ENCODE measurements at regions not wholly inside any gene's neighbourhood (a gene's known extent, or its start where the extent isn't known, plus 50 kb on each side); places are given as distances from the start of the nearest gene placed in this dataset.
A peak's percentile ranks its signal among the peaks of the same experiment; 100 is the strongest.
"Not testable (repeated sequence)": the region's sequence is repeated elsewhere in the genome, so short reads cannot be mapped to it uniquely, and the experiment has no call there.

DNA sequence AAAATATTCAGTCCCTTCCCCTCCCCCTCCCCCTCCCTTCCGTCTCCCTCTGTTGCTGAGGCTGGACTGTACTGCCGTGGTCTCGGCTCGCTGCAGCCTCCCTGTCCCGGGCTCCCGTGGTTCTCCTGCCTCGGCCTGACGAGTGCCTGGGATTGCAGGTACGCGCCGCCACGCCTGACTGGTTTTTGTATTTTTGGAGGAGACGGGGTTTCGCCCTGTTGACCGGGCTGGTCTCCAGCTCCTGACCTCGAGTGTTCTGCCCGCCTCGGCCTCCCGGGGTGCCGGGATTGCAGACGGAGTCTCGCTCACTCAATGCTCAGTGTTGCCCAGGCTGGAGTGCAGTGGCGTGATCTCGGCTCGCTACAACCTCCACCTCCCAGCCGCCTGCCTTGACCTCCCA, 135.5 kb upstream of the PROKR2 start:
- DNase-seq: not testable (repeated sequence)

DNA sequence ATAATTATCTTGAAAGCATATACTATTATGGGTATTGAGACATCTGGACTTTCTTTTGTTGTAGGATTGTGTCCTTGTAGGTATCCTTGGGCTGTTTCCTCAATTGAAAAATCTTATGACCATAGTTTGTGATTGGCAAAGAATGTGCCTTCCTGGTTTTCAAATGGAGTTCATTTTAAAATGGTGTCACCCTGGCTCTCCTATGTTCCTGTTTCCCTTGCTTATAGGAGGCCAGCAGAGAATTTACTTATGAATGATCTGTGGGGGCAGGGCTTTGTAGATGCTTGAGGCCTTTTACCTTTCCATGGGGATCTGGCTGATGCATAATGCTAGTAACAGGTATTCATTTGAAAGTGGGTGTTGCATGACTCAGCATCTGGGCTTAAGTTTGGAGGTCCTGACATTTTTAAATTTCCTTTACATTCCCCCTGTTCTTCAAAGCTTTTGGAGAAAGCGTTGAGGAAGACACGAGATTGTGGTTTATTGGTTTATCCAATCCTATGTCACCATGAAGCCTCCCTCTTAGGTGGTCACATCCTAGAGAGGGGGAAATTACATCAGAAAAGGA, 135.0 kb upstream of the PROKR2 start:
- no peak for DNase-seq

DNA sequence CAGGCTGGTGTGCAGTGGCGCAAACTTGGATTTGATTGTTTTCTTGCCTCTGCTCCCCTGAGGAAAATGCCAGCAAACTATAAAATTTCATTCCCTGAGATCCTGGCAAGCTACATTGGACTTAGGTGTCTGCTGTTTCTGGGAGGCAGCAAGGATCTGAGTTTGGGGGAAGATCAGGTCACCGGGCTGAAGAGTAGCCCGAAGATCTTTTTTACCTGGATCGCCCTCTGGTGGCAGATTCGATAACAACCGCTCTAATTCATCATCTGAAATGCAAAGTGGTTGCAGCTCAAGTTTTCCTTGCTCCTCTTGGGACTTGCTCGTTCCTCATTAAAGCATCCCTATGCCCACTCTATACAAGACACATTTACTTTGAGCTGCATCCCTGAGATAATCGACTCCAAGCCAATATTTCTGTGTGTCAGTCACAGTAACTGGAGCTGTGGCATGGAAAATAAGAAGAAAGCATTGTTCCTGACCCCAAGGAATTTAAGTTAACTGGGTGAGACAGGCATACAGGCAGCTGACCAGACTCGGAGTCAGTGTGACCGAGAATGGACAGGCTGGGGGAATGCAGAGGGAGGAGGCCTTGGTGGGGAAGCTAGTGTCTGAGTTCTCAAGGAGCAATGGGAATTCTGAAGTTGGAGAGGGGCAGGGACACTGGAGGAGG, 131.8 kb upstream of the PROKR2 start:
- peak; percentile 5 for DNase-seq

DNA sequence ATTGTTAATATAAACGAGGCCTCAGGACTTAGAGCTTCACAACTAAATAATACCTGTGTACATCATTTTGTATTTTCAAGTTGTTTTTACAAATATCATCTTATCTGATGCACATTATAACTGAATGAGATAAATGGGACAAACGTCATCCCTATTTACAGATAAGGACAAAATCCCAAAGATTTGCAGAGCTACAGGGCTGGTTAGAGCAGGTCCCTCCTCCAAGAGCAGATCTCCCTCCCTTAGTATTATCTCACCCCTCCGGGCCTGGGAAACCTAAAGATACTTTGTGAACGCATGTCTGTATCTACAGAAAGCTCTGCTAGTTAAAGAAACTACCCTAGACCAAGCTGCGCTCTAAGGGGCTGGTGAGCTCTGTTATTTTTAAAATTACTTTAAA, 130.4 kb upstream of the PROKR2 start:
- DNase-seq: no peak

DNA sequence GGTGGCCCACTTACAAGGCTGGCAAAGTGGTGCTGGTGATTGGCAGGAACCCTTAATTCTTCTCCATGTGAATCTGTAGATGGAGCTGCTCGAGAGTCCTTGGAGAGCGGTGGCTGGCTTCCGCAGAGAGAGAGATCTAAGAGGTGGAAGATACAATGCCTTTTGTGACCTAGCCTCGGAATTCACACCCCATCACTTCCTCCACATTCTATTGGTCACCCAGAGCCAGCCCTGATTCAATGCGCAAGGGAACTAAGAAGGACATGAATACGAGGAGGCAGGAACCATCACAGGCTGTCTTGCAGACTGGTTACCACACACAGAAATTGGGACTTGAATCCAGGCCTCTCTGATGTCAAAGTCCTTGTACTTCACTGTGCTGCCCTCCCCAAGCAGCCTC, 128.9 kb upstream of the PROKR2 start:
- DNase-seq: no peak

DNA sequence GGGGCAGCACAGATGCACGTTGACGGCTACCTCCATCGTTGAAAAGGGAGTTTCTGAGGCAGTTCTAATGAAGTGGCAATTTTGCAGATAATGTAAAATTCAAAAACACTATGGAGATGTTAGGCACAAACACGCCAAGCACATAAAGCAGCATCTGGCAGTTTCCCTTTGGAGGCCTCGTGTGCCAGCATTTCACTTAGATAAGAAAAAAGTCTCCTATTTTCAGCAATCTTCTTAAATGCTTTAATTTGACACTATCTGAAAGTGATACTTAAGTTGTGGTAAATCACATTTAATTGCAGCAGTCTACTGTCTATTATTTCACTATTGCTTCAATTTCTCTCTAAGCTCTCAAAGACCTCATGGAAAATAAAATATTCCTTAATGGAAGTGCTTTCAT, 125.3 kb upstream of the PROKR2 start:
- no peak for DNase-seq

DNA sequence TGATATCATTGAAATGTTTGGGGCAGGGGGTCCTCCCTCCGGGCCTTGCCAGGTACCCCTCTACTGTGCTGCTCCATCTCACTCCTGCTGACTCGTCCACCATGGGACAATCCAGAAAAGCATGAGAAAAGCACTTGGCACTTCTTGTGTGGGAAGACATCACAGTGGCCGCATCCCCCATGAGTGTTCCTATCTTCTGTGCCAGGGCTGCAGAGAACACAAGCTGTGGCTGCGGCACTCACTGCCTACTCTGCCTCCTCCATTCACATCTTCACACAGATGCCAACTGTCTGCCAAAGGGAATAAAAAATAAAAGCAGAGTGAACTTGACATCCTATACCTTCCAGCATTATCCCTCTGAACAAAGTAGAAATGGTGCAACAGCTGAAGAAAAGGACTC, 117.4 kb upstream of the PROKR2 start:
- no peak for DNase-seq

DNA sequence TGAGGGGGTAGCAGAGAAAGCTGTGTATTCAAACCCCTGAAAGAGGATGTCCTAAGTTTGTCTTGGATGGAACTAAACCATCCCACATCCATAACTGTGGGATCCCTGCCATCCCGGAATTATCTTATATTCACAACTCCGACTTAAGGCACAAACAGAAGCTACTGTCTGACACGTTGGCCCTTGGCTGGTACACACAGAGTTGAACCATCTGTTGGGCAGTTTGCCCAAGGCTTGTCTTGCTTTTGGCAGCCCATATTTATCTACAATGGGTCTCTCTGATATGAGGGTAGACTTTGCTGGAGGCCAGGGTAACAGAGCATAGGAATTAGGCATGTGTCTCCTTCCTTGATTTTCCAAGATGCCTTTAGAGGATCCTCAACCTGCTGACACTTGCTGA, 116.6 kb upstream of the PROKR2 start:
- DNase-seq: no peak

DNA sequence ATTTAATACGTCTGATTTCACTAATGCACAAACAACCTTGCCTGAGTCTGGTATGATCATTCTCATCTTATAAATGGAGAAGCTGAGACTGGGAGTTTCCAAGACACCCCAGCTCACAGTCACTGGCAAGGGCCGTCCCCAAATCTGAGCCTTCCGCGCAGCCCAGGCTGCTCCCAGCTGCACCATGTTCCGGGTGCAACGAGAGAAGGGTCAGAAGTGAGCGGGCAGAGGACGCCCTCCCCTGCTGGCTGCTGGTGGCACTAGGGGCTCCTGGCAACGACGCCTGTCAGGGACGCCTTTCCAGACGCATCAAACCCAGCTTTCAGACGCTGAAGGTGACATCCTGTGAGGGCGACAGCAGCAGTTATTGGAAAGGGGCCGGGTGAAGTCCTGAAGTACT, 115.3 kb upstream of the PROKR2 start:
- no peak for DNase-seq

DNA sequence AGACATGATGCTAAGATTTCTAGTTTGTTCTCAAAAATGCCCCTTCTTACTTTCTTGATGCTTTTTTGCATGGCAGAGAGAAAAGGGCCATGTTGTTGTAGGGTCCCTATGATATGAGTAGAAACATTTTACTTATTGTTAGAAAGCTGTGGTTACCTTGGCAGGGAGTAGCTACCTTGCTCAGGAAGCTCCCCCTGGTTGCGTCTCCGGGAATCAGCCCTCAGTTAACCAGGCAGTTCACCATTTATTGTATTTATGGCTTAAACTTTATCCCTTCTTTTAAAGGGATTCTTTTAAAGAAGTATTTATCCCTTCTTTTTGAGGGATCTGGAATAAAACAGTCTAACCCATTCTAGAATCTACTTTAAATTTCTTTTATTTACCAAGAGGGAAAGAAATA, 113.9 kb upstream of the PROKR2 start:
- DNase-seq: no peak

DNA sequence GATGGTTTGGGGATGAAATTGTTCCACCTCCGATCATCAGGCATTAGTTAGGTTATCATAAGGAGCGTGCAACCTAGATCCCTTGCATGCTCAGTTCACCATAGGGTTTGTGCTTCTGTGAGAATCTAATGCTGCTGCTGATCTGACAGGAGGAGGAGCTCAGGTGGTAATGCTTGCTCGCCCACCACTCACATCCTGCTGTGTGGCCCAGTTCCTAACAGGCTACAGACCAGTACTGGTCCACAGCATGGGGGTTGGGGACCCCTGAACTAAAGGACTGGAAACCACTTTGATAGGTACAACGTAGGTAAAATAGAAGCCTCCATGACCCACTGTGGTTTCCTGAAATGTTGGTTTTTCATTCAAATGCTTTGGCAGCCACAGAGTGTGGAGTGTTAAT, 109.3 kb upstream of the PROKR2 start:
- no peak for DNase-seq

DNA sequence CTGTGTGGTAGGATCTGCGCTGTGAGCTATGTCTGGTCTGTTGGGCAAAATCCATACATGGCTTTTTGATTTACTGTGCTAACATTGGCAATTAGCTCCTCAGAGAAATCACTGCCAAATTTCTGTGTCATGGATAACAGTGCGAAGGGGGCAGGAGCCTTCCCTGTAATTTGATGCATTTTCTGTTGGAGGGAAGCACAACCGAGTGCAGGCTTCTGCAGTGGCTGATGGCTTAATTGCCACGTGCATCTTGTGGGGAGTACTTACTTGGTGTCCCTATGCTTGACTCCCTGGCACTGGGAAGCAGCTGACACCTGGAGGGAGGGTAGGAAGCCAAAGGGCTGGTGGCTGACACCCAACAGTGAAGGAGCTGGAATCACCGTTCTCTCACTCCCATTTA, 99.3 kb upstream of the PROKR2 start:
- DNase-seq: no peak

DNA sequence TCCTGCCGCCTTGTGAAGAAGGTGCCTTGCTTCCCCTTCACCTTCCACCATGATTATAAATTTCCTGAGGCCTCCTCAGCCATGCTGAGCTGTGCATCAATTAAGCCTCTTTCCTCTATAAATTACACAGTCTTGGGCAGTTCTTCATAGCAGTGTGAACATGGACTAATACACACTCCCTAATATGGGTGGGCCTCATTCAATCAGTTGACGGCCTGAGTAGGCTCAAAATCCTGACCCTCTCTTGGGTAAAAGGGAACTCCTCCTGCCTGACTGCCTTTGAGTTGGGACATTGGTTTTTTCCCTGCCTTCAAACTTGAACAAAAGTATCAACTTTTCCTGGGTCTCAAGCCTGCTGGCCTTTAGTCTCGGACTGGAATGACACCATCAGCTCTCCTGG, 96.6 kb upstream of the PROKR2 start:
- DNase-seq: no peak

DNA sequence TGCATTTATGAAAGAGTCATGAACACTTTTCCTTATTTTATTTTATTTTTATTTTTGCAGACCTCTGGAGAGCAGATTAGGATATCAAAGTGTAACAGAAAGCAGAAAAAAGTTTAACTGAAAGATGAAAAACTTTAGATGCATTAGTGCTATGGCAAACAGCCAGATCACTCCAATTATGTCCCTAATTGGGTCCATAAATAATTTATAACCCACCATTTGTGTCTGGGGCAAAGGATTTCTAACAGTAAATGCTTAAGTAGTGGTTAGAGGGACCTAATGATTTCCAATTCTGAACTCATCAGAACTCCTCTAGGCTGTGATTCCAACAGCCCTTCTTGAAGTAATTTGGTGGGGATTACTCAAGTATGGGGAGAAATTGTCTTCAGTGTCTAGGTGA, 93.7 kb upstream of the PROKR2 start:
- DNase-seq: no peak

DNA sequence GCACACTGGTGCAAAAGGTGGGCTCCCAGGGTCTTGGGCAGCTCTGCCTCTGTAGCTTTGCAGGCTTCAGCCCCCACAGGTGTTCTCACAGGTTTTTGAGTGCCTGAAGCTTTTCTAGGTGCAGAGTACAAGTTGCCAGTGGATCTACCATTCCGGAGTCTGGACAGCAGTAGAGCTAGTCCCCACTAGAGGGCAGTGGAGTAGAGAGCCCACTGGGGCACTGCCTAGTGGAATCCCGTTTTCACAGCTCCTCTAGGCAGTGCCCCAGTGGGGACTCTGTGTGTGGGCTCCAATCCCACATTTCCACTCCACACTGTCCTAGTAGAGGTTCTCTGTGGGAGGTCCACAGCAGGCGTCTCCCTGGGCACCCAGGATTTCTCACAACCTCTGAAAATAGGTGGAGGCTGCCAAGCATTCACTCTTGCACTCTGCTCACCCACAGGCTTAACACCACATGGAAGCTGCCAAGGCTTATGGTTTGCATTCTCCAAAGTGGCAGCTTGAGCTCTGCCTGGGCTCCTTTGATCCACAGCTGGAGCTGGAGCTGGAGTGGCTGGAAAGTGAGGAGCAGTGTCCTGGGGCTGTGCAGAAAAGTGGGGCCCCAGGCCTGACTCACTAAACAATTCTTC, 86.3 kb upstream of the PROKR2 start:
- DNase-seq: no peak

DNA sequence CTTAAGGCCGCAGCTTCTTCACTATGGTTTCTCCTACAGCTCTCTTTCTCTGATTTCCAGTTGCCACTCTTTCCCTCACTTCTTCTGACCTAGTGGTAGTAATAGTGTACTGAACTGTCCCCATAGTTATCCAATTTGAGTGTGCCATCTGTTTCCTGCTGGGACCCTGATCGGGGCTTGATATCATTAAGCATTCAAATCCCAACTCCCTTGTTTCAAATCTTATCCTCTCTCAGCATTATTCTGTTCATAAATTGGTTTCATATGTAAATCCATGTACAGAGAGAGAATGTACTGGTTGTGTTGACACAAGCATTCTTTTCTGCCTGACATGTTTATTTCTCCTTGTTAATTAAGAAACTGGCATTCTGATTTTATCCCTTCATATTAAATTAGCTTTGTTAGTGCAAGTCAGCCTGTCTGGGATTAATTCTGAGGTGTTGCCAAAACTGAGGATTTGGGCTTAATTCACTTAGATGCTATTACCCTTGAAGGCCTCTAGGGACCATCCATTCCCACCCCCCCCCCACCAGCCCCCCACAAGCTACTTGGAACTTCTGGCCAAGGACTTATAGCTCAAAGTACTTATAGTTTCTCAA, 84.6 kb upstream of the PROKR2 start:
- DNase-seq: no peak

DNA sequence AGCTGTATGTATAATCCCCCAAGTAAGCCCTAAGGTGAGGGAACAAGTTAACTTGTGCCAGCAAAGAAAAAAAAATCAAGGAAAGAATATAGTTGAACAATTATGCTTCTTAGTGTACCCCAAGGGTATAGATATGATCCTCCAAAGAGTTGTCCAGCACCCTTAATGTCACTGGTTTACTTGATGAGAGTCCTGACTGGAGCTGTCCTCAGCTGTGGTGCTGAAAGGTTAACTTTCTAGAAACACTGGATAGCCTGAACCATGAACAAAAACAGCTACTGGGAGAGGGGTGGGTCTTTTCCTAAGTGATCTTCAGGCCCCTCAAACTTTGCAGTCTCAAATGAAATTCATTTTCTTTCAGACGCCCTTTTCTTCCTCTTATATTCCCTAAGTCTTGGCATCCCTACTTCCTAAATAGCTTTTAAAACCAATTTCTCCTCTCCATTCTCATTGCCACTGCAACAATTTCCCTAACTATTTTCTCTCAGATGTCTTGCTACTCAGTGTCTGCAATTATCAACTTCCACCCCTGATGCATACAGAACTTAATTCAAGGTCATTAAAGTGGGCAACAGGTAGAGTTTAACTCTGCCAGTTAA, 83.5 kb upstream of the PROKR2 start:
- no peak for DNase-seq

DNA sequence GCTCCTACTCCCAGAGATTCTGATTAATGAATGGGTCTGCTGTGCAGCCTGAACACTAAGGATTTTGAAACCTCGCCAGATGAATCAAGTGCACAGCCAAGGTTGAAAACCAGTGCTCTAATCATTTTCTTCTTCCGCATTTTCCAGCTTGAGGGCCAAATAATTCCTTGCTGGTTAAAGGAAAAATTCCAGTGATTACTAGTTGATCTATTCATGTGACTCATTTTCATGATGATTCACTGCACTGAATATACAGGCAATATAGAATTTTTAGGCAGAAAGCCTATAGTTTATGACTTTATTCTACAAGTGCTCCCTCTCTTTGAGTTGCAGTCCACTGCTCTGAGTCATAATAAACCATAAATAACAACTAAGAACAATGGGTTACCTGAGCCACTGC, 80.6 kb upstream of the PROKR2 start:
- no peak for DNase-seq

DNA sequence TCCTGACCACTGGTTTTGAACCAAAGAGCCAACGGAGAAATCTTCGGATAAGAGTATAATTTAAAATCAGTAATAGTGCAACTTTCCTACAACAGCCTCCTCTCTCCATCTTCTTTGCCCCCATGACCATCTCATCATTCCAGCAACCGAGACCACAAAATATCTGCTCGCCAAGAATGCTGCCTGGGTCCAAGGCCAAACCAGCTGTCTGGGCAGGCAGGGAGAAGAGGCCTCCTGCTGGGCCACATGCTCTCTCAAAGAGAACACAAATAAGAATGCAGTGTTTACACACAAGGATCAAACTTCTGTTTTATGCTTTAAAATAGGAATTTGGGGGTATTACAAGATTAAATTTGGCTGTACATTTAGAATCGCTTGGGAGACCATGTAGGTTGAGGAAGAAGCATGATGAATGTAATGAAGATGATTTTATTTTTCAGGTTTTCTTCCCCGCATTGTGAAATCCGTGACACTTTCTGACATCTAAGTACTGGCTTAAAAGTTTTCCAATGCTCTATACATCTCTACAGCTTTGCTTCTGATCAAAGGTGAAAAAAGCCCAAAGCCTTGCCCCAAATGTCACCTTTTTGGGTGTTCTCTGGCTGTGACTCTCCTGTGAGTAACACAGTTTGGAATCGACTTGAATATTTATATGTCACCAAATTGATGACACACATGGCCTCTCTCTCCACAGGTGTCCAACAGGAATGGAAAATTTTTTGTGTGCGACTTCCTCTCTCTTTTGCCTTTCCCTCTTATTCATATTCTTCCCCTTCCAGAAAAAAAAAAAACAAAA, 79.4 kb upstream of the PROKR2 start:
- no peak for DNase-seq

DNA sequence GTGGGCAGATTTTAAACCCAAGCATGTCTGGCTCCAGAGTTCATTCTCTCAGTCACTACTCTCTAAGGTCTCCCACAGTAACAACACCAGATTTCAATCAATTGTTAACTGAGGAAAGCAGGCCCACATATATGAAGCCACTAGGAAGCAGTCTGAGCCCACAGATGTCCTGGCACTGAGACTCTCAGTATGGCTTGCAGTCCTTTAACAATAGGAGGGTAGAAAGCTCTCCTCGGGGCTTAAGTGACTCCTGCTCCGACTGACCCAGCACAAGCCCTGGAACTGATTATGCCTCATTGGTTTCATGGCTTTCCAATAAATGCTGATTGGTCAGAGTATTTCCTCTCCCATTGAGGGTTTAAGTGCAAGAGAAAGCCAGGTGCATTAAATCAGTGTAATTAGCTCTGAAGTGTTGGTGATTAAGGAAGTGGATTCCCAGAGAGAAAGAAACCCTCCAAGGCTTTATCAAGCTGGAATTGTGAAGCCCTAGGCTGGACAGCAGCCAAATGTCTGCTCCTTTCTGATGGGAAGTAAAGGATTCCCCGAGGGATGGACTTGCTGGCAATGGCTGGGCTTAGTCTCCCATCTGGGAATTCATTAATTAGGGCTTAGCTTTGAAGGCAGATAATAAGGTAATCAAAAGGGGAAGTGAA, 76.6 kb upstream of the PROKR2 start:
- no peak for DNase-seq

DNA sequence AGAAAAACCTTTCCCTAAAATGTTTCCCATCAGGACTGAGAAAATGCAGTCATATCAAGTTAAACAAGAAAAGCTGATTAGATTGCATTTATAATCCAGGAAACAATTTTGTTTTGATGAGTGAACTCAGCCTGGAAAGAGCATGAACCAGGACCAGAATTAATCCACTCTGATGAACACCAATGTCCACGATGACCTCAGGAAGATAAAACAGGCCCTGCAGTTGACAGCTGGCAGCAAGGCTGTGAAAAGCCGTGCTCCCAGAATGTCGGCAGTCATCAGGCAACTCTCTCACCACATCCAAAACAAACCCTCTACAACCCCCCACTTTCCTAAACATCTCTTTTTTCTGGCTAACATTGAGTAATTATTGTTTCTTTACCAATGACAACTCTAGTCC, 74.0 kb upstream of the PROKR2 start:
- no peak for DNase-seq

DNA sequence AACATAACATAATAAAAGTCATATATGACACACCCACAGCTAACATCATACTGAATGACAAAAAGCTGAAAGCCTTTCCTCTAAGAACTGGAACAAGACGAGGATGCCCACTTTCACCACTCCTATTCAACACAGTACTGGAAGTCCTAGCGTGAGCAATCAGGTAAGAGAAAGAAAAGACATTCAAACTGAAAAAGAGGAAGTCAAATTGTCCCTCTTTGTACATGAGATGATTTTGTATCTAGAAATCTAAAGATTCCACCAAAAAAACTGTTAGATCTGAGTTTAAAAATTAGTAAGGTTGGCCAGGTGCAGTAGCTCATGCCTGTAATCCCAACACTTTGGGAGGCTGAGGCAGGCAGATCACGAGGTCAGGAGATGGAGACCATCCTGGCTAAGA, 70.1 kb upstream of the PROKR2 start:
- DNase-seq: not testable (repeated sequence)

DNA sequence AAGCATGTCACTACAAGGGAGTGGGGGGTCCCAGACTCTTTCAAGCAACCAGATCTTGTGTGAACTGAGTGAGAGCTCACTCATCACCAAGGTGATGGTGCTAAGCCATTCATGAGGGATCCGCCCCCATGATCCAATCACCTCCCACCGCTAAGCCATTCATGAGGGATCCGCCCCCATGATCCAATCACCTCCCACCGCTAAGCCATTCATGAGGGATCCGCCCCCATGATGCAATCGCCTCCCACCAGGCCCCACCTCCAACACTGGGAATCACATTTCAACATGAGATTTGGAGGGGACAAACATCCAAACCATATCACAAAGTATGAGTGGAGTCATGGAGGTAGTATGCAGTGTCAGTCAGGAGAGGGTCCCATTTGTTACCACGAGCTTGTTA, 64.8 kb upstream of the PROKR2 start:
- DNase-seq: not testable (repeated sequence)
